DND-41 (cell line): ENCODE measurements at regions not wholly inside any gene's neighbourhood (a gene's known extent, or its start where the extent isn't known, plus 50 kb on each side); places are given as distances from the start of the nearest gene placed in this dataset.

Experiments
- EZH2 ChIP-seq: IDR thresholded peaks from 3 replicates; pipeline ENCODE4 v1.6.1; 2012; ENCODE audit warnings: borderline replicate concordance, low read depth, mild to moderate bottlenecking, moderate library complexity, low read length, inconsistent platforms; ENCODE audit not compliant: severe bottlenecking
- TF ChIP-seq, protein P1 (sequence below): IDR thresholded peaks from 2 replicates; pipeline ENCODE4 v1.5.1; 2012; ENCODE audit warnings: borderline replicate concordance, low read length, moderate library complexity, mild to moderate bottlenecking; ENCODE audit not compliant: poor library complexity, severe bottlenecking; ENCODE audit errors: extremely low read depth

DNA sequence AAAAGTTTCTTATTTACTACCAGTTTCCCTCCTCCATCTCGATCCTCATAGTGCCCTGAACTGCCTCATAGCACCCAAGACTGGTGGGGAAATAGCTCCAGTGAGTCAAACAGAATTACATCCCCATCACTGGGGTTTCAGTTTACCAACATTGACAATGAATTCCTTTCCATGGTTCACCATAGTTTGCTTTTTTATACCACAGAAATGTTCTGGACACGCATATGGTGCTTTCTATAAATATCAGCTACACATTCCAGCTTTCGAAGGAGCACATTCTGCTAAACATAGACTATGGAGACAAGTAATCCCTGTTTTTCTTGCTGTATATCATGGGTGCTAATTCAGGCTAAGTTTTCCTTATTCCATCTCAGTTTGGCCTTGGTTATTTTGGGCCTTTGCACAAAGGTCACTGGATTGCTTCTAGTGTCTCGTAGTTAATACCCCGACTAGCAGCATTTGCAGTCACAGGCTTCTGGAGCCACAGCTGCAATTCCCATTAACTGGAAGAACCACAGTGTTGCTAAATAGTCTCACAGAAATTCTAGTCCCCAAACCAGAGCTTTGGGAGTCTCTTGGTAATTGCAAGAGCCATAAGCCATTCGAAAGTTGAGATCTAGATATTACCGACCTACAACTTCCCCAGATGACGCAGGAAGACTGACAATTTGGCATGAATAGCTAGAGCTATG, 53.4 kb upstream of the TRPC3 start:
- TF ChIP-seq, protein P1, sequence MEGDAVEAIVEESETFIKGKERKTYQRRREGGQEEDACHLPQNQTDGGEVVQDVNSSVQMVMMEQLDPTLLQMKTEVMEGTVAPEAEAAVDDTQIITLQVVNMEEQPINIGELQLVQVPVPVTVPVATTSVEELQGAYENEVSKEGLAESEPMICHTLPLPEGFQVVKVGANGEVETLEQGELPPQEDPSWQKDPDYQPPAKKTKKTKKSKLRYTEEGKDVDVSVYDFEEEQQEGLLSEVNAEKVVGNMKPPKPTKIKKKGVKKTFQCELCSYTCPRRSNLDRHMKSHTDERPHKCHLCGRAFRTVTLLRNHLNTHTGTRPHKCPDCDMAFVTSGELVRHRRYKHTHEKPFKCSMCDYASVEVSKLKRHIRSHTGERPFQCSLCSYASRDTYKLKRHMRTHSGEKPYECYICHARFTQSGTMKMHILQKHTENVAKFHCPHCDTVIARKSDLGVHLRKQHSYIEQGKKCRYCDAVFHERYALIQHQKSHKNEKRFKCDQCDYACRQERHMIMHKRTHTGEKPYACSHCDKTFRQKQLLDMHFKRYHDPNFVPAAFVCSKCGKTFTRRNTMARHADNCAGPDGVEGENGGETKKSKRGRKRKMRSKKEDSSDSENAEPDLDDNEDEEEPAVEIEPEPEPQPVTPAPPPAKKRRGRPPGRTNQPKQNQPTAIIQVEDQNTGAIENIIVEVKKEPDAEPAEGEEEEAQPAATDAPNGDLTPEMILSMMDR: no peak
- no peak for TF ChIP-seq EZH2
